Stimulated activated CD4-positive, alpha-beta T cell treated with anti-CD3 and anti-CD28 coated beads, Interleukin-15, amount 100 ng/mL, for 1 hour (primary cell): ENCODE measurements at regions not wholly inside any gene's neighbourhood (a gene's known extent, or its start where the extent isn't known, plus 50 kb on each side); places are given as distances from the start of the nearest gene placed in this dataset.

Source experiments
- DNase-seq, 2 donors: peaks; one replicate each; pipeline ENCODE4 v3.0.0-alpha.2; 2020; ENCODE audit warnings: low read depth in 1 of 2, low spot score in 1 of 2

DNA sequence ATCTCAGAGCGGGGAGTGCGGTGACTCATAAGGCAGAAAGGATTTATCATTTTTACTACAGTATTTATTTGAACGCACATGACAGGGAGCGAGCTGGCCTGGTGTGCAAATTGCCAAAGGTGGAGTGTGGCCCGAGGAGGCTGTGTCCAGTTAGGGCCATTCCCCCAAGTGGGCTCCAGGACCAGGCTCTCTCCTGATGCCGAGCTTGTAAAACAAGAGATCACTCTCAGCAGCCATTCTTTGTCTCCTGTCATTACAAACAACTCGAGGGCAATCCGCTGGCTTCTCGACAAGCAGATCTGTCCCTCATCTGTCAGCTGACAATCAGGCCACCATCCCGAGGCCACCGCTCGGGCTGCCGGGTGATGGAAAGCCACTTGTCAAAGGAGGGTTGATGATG, 418.9 kb downstream of the ZNF536 start:
- no peak for DNase-seq

DNA sequence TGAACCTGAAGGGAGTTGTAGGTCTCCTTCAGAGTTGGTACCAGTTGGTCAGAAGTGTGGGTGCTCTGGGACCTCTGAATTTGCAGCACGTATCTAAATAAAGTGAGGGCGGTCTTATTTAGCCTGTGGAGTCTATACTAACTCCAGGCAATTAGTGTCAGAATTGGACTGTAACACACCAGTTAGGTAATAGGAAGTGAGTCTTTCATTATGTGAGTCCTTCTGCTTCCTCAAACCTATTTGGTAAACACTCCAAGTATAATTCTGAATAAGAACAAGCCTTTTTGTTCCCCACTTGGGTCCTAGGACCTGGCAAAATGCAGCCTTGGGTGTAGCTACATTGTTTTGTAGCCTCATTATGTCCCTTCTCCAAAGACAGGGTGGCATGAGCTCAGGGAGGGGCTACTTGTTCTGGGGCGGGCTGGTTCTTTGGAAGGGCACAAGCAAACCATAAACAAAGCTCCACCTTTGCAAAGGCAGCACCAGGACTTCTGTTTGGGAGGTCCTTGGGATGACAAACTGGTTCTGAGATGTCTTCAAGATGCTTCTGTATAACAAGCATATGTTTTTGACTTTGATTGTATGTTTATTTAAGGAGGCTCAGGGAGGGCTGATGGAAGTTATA, 418.0 kb downstream of the ZNF536 start:
- no peak for DNase-seq

DNA sequence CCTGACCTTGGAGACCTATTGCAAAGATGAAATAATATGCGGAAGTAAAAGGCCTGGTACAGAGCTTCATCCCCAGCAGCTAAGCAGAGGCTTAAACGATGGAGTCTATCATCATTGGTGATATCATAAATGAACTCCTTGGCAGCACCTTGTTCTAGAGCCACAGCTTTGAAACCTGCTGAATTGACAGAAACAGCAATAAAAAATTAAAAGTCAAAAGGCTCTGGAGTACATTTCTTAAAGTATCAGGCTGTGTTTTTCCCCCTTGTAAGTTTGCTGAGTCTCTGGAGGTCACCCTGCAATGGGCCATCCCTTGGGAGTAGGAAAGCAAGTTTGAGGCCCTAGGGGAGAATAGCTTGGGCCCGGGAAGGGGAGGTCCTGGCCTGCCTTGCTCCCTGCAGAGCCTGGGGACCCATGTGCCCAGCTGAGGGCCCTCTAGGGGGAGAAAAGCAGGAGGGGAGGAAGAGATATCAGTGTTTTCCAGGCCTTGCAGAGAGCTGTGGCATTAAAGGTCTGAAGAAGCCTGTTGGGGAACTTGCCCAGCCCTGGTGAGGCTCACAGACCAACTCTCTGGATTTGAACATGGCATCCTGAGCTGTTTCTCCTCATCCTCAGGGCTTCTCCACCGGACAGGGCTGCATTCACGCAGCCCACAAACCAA, 416.1 kb downstream of the ZNF536 start:
- no peak for DNase-seq

DNA sequence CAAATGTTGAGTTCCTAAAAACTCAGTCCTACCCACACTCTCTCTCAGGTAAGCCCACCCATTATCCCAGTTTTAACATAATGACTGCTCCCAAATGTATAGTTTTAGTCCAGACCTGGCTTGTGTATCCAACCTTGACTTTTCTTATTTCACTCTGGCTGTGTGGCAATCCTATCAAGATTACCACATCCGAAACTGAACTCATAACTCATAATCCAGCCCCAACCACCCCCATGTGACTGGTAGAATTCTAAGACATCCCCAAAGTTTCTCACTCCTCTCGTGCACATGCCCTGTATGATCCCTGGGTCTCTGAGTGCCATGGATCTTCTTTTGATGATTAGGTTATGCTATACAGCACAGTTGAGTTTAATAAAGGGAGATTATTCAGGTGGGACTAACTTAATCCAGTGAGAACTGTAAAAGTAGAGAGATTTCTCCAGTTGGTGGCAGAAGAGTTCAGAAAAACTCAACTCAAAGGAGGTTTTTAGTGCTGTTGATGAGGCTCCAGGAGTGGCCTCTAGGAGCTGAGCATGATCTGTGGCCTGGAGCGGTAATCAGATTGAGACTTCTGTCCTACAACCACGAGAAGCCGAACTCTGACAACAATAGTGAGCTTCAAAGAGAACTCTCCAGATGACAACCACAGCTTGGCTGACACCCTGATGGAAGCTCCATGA, 413.4 kb downstream of the ZNF536 start:
- no peak for DNase-seq

DNA sequence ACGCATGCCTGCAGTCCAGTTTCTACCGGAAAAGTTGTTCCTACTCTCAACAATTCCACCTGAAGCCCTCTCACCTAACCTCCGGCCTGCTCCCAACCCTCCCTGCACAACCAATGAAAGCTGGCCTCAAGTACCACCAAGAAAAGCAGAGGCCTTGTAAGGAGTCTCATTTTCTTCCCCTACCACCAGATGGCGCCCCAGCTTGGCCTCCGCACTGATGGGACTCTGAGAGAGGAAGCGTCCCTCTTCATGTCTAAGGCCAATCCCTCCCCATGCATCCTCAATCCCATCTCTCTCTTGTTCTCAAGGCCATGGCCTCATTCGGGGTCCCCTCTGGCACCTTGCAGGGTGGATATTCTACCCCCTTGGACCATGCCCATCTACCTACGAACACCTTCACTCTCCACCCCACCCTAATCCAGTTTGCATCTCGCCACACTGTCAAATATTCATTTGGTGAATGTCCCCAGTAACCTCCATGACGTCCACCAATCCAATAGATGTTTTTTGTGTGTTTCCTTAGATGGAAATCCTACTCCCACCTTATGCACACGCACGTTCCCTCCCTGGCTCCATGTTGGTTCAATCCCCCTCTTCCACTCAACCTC, 412.8 kb downstream of the ZNF536 start:
- peak; percentile 13 to 40 for DNase-seq

DNA sequence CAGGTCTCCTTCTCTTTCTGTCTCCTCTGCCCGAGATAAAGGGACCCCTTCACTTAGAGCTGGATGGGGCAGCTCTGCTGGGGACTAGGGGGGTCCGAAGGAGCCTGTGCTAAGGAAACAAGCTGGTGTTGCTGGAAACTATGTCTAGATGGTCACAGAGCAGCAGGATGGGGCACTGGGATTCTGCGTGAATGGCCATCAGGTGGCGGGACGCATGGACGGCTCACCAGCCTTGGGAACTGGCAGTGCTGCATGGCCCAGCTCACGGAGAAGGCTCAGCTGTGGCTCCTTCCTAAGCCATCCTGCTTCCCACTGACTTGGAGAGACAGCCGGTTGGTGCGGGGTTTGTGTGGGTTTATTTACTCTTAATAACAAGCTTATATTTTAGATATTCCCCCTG, 411.8 kb downstream of the ZNF536 start:
- DNase-seq: no peak

DNA sequence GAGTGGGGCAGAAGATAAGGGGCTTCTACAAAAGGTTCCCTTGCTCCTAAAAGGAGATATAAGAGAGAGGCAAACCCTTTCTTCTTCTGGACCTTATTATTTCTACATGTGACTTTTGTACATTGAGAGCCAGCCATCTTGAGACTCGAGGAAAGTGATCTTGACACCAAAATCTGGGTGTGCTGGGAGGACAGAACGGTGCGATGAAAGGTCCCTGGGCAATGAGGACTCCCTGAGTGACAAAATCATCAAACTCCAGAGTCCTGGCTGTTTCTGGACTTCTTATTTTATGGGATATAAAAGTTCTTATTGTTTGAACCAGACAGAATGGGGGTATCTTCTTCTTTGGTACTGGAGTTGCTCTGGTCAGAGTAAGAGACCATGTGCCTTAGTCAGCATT, 411.0 kb downstream of the ZNF536 start:
- DNase-seq: no peak

DNA sequence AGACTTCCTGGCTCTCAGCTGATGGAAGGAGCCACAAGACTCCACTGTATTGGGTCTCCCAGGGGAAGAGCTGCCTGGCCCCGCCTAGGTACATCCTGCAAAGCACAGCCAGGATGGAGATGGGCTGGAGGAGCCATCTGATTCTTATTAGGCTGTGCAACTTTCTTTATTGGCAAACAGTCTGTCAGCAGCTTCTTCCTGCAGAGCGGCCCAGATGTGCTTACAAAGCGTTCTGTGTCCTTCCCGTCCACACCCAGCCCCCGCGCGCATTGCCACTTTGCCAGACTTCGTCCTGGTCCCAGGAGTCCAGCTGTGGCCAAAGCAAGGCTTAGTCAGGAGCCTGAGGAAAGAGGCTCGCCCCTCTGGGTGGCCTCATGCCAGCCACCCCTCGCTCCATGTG, 409.3 kb downstream of the ZNF536 start:
- DNase-seq: no peak

DNA sequence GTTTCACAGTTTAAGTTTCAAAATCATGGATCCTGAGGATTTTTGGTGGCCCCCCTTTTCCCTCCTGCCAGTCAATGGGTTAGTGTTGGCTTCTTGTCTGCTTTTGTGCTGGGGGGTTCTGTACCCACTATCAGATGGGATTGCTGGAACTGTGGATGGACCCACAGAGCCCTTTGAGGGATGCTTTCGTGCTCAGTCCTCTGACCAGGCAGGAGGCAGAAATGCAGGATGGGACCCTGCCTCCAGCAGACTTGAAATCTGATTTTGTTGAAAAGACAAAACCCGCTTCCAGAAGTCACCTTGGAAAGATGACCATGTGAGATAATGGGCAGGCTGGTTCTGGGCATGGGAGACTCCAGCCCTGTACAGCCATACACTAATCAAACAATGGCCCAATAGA, 408.9 kb downstream of the ZNF536 start:
- no peak for DNase-seq

DNA sequence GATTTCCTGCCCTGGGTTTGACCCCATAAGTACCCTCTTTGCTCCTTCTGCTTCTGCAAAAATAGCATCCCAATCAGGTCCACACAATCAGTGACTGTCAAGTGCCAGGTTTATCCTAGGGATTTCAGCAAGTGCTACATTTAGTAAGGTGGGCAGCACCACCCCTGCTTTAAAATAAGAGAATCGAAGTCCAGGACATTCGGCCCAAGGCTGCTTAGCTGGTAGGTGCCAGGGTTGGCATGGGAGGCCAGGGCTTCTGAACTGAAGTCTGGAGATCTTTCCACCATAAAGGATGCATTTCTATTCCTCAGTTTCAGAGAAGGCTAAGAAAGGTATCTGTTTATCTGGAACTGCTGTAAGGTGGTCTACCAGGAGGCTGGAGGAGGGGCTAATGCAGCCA, 408.3 kb downstream of the ZNF536 start:
- DNase-seq: no peak

DNA sequence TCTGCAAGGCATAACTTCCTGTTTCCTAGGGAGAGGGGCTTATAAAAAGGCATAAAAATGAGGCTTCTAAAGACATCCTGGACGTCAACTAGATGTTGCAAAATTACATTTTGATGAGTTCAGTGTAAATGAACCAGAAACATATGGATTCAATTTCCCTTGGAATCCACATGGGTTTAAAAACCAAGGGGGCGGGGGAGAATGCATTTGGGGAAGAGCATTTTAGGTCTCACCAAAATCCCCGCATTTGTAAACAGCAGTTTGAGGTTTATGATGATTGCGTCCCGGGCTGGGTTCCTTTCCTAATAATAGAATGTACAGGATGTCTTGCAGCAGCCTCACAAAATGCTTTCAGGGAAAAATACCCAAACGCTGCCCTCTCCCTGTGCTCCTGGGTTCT, 407.8 kb downstream of the ZNF536 start:
- DNase-seq: no peak

DNA sequence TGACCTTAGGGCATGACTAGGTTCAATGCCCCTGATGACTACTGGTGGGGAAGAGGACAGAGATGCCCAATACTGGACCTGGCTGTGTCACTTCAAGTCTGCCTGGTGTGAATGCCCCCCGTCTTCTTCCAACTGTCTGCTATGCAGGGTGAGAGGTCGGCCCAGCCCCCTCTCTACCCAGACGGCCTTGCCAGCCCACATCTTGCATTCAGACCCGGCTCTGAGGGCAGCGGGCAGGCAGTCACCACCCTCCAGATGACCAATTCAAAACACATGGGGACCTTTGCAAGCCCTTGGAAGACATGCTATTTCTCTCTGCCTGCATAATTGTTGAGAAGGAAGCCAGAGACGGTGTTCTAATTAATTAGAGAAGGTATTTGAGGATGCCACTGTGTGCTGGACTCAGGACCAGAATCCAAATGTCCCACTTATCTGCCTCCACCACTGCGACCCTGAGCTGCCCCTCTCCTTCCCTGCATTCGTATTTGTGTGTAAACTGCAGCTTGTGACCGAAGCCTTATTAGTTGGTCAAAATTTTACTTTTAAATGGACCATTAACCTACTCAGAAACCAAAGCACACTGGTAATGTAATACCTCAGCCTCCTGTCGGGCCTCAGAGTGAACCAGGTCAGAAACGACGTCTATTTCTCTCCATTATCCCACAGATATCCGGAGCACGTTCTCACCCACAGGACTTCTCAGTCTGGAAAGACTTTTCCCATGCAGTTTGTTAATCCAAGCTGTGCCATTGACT, 407.0 kb downstream of the ZNF536 start:
- DNase-seq: no peak

DNA sequence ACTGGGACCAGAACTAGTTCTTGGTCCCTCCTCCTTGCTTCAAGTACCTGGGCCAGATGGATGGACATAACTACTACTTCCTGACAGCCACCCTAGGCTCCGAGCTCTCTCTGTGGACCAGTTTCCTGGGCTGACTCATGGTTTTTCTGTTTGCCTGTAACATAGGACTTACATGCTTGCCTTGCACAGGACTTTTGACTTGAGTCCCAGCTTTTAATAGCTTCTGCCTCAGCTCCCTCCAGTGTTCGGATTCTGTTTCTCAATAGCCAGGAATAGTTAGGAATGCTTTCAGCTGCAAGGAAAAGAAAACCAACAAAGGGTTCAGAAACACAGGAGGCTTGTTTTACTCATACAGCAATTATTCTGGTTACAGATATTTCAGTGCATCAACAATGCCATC, 405.9 kb downstream of the ZNF536 start:
- no peak for DNase-seq

DNA sequence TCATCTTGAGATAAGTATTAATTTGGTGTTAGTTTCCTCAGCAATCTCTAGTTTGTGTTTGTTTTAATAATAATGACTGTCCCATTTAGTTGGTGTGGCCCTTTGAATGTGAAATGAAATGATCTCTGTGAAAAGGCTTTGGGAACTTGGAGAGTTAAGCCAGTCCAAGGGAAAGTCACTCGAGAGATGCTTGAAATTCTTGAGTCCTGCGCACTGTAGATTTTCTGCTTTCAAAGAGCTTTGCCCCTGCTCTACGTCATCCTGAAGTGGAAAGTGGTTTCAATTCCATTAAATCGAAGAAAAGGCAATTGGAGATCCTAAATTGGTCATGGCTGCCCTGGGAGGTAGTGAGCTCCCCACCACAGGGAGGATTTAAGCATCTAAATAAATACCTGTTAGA, 403.8 kb downstream of the ZNF536 start:
- no peak for DNase-seq

DNA sequence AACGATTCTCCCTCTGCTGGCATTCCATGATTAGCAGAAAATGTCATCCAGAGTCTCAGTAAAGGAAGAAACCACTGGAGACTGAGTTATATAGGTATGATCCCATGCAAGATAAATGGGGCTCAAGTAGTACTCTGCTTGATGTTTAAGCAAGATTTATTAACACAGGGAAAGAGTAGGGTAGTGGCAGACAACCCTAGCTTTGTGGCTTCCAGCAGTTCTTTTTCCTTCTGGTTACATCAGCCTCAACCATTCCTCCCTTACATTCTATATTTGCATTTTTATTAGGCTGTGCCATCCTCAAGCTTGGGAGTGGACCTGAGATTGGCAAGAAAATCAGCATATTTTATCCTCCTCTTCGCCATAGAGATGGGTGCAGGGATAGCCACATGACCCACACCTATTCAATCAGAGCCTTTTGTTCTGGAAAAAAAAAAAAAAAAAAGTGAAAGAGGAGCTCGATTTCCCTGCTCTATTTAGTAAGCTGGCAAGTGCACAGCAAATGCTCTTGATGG, 402.1 kb downstream of the ZNF536 start:
- no peak for DNase-seq

DNA sequence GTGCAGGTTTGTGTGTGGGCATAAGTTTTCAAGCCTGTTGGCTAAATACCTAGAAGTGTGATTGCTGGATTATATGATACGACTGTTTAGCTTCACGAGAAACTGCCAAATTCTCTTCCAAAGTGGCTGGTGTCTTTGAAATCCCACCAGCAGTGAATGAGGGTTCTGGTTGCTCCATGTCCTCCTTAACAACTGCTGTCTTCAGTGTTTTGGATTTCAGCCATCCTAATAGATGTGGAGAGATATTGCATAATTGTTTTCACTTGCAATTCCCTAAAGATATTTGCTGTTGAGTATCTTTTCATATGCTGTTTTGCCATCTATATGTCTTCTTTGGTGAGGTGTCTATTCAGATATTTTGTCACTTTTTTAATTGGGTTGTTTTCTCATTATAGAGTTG, 390.5 kb downstream of the ZNF536 start:
- no peak for DNase-seq

DNA sequence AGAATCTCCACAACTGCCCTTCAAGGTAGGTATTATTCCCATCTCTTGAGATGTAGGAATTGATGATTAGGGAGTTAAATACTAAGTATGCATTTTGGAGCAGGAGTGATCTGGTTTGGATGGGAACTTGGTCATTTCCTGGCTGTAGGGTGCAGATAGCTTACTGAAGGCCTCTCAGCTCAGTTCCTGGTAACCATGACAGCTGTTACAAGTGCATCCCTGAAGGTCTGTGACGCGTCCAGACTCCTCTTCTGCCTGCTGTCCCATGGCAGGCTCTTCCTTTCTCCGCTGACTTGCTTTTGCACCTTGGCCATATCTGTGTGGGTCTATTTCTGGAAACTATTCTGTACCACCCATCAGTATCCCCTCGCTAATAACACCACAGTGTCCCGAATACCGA, 387.8 kb downstream of the ZNF536 start:
- DNase-seq: no peak

DNA sequence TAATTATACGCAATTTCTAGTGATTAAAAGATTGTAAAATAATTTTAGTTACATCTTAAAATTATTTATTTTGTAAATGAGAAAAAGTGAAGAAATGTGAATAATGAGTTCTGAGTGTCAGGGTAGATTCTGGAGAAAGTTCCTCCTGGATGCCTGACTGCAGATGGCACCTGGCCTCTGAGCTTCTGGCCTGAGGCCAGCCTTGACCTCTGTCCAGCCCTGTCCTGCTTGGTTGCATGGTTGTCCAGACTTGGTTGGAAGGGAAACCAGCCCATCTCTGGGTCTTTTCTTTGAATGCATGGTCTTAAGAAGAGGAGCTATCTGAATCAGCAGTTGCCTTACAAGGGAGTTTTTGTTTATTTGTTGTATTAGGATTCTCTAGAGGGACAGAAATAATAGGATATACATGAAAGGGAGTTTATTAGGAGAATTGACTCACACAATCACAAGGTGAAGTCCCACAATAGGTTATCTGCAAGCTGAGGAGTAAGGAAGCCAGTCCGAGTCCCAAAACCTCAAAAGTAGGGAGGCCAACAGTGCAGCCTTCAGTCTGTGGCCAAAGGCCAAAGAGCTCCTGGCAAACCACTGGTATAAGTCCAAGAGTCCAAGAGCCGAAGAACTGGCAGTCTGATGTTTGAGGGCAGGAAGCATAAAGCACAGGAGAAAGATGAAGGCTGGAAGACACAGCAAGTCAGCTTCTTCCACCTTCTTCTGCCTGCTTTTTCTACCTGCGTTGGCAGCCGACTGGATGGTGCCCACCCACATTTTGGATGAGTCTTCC, 385.8 kb downstream of the ZNF536 start:
- DNase-seq: no peak

DNA sequence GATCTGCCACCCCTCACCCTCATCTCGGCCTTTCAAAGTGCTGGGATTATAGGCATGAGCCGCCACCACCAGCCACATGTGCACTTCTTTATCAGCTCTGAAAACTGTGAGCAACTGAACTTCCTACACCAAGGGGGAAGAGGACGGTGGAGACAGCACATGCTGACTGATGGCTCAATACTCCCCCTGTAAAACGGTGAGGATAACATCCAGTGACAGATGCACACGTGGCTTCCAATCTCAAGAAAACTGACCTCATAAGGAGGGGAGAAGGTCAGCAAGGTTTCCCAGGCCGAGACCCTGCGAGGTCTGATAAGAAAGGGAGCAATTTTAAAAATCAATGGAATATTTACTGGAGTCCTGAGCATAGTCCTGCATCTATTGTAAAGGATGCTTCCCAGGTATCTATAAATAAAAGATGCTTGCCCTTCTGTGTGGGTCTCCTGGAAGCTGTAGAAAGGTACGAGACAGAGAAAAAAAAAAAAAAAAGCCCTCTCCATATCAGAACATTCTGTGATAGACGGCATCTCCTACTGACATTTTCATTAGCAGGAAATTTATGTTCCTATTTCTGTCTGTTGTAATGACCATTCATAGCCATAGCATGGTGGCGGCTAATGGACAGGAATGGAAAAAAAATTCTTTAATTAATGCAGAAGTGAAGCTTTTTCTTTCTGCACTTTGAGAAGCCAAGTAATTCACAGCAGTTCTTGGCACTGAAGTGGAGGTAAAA, 385.1 kb downstream of the ZNF536 start:
- no peak for DNase-seq

DNA sequence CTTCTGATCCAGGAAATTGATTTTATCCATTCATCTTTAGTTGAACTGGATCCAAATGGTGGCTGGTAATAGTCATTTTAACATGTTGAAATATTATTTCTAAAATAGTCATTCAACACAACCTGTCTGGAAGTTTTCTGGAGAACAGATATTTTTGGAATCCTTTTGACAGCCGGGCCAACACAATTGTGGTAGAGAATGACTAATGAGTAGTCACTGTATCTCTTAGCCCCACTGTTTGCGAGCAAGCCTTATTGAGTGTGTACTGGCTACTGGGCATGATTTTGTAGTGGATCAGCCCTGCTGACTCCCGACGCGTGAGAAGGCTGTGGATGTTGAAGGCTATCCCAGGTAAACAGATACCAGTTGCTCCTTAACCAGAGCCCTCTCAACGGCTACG, 383.4 kb downstream of the ZNF536 start:
- DNase-seq: no peak
